Vagina (tissue), 2 donors: ENCODE measurements at regions not wholly inside any gene's neighbourhood (a gene's known extent, or its start where the extent isn't known, plus 50 kb on each side); places are given as distances from the start of the nearest gene placed in this dataset.

Source experiments
- CTCF ChIP-seq, 3 experiments: fragments of 450-650 bp in 2 of 3; fragments of 200-600 bp in 1 of 3; sonication (generic) in 1 of 3; IDR thresholded peaks; one replicate each; pipeline ENCODE4 v1.5.1; 2017 to 2019; ENCODE audit warnings: antibody characterized with exemption in 3 of 3, mild to moderate bottlenecking in 2 of 3, moderate library complexity in 2 of 3
- POLR2AphosphoS5 ChIP-seq, 2 donors: sonication (generic); formaldehyde crosslinking; IDR thresholded peaks; one replicate each; pipeline ENCODE4 v1.9.0; 2017; ENCODE audit warnings: antibody characterized with exemption in 2 of 2, mild to moderate bottlenecking in 2 of 2, low read depth in 1 of 2; ENCODE audit not compliant: insufficient read depth in 1 of 2

- TF ChIP-seq CTCF (IDR thresholded peaks at IDR 0.05) (no peak), POLR2AphosphoS5 (IDR thresholded peaks at IDR 0.05; ENCODE audit: insufficient read depth in 1 of 2, low read depth in 1 of 2) (no peak)
Observed at GRCh38 chr6:138622967-138623366, 123.7 kb upstream of the NHSL1 start.
